ENCODE measurements at regions not wholly inside any gene's neighbourhood (a gene's known extent, or its start where the extent isn't known, plus 50 kb on each side); places are given as distances from the start of the nearest gene placed in this dataset.

- TF ChIP-seq SMC3 (IDR thresholded peaks at IDR 0.05; ENCODE audit: low read depth, low read length) (no peak), RAD21 (IDR thresholded peaks at IDR 0.05; ENCODE audit: low read length) (no peak)
Measured at GRCh38 chr4:95705323-95705722, 134.6 kb upstream of the PDHA2 start.
